ENCODE measurements at regions not wholly inside any gene's neighbourhood (a gene's known extent, or its start where the extent isn't known, plus 50 kb on each side); places are given as distances from the start of the nearest gene placed in this dataset.

- Histone ChIP-seq H3K36me3 (ENCODE audit: control insufficient read depth in 2 of 2, extremely low read depth in 1 of 2, insufficient read depth in 2 of 2, low read length in 2 of 2) (no peaks in the 10 kb centered on the region), H3K4me1 (ENCODE audit: control insufficient read depth, extremely low read depth, insufficient read depth, low read length) (no peaks in the 10 kb centered on the region), H4K20me1 (replicated peaks; ENCODE audit: control insufficient read depth, extremely low read depth, insufficient read depth, low read length) (no peaks in the 10 kb centered on the region), H3K4me2 (ENCODE audit: insufficient read depth, low read length) (no peak overlapping the region), H3K27me3 (ENCODE audit: control insufficient read depth in 2 of 2, insufficient read depth in 2 of 2, low read length in 2 of 2) (no peaks in the 10 kb centered on the region), H3K9ac (replicated peaks; ENCODE audit: extremely low read depth, insufficient read depth, low read length) (no peak overlapping the region), H3K9me1 (replicated peaks; ENCODE audit: control insufficient read depth, extremely low read depth, insufficient read depth, low read length) (no peaks in the 10 kb centered on the region), H3K4me3 (replicated peaks in 1 of 3; ENCODE audit: insufficient read depth in 1 of 3, low read depth in 1 of 3, low read length in 3 of 3) (no peak overlapping the region), H3K79me2 (ENCODE audit: control insufficient read depth, insufficient read depth, low read length) (no peaks in the 10 kb centered on the region), H2AFZ (ENCODE audit: low read depth, low read length) (no peak overlapping the region), H3K9me3 (replicated peaks; ENCODE audit: control insufficient read depth, insufficient read depth, low read length) (no peaks in the 10 kb centered on the region), H3K27ac (ENCODE audit: insufficient read depth, low read depth, low read length) (no peak overlapping the region)
- FAIRE-seq (no peak), DNase-seq (ENCODE audit: low read depth, low spot score) (no peak)
- intact Hi-C loops (cut with micrococcal nuclease): no loop called here
- TF ChIP-seq EZH2 (IDR thresholded peaks at IDR 0.05; ENCODE audit: borderline replicate concordance, low read depth, low read length, severe bottlenecking) (no peak), GATA2 (IDR thresholded peaks at IDR 0.05; ENCODE audit: insufficient read depth, insufficient read length, low read depth, low read length) (no peak), MYC (IDR thresholded peaks at IDR 0.05; ENCODE audit: low read depth, low read length) (no peak), FOS (IDR thresholded peaks at IDR 0.05; ENCODE audit: borderline replicate concordance, insufficient read depth, low read length) (no peak), POLR2A (IDR thresholded peaks at IDR 0.05; ENCODE audit: low read depth, low read length) (no peak), POLR2AphosphoS5 (IDR thresholded peaks at IDR 0.05; ENCODE audit: insufficient read depth, low read depth, low read length) (no peak), JUN (IDR thresholded peaks at IDR 0.05; ENCODE audit: borderline replicate concordance, insufficient read depth, insufficient read length, low read depth) (no peak), MAX (IDR thresholded peaks at IDR 0.05; ENCODE audit: insufficient read depth, insufficient read length) (no peak)
- TF ChIP-seq, protein P1, sequence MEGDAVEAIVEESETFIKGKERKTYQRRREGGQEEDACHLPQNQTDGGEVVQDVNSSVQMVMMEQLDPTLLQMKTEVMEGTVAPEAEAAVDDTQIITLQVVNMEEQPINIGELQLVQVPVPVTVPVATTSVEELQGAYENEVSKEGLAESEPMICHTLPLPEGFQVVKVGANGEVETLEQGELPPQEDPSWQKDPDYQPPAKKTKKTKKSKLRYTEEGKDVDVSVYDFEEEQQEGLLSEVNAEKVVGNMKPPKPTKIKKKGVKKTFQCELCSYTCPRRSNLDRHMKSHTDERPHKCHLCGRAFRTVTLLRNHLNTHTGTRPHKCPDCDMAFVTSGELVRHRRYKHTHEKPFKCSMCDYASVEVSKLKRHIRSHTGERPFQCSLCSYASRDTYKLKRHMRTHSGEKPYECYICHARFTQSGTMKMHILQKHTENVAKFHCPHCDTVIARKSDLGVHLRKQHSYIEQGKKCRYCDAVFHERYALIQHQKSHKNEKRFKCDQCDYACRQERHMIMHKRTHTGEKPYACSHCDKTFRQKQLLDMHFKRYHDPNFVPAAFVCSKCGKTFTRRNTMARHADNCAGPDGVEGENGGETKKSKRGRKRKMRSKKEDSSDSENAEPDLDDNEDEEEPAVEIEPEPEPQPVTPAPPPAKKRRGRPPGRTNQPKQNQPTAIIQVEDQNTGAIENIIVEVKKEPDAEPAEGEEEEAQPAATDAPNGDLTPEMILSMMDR (IDR thresholded peaks at IDR 0.05; ENCODE audit: extremely low read depth in 1 of 2, insufficient read depth in 1 of 2, low read depth in 1 of 2, low read length in 2 of 2): no peak
- ChIA-PET POLR2A (no interaction called here), CTCF (no interaction called here)
- dilution Hi-C loops (cut with MboI; ENCODE audit: extremely low pct_ligation_motif_present, low sequenced_read_pairs): no loop called here
- no TSS peak for BruUV-seq (replicated peaks)
Observed at GRCh38 chr18:41462946-41463345, 492.1 kb upstream of the PIK3C3 start.

All from endothelial cell of umbilical vein (primary cell).